Colonic mucosa (tissue), 4 donors: ENCODE measurements at regions not wholly inside any gene's neighbourhood (a gene's known extent, or its start where the extent isn't known, plus 50 kb on each side); places are given as distances from the start of the nearest gene placed in this dataset.

ENCODE experiments used
- DNase-seq: peaks from one replicate; pipeline ENCODE4 v3.0.0-alpha.2; 2020
- H3K27ac ChIP-seq: fragments of 200-600 bp; one replicate; pipeline ENCODE4 v1.8.0; 2021
- H3K27me3 ChIP-seq: fragments of 200-600 bp; one replicate; pipeline ENCODE4 v1.8.0; 2021
- H3K36me3 ChIP-seq: fragments of 200-600 bp; one replicate; pipeline ENCODE4 v1.8.0; 2021
- H3K4me1 ChIP-seq: fragments of 200-600 bp; one replicate; pipeline ENCODE4 v1.8.0; 2021; ENCODE audit warnings: mild to moderate bottlenecking
- H3K4me3 ChIP-seq: fragments of 200-600 bp; one replicate; pipeline ENCODE4 v1.8.0; 2021
- H3K9ac ChIP-seq, 2 donors: one replicate each; pipeline ENCODE4 v1.7.0; 2013; ENCODE audit warnings: control low read depth in 2 of 2, low read depth in 2 of 2, low read length in 2 of 2
- H3K9me3 ChIP-seq: fragments of 200-600 bp; one replicate; pipeline ENCODE4 v1.8.0; 2021
- CTCF ChIP-seq: fragments of 200-600 bp; IDR thresholded peaks from one replicate; pipeline ENCODE4 v1.8.0; 2022; ENCODE audit warnings: antibody characterized with exemption, mild to moderate bottlenecking
- intact Hi-C: fragments of 100-400 bp; cut with DNase I; formaldehyde crosslinking; loops from one replicate; pipeline ENCODE4 v1.14.1; 2022
- donor health status: healthy.
- donor health status: DM: no; HTN: no; CAD: no.
- donor health status: DM: no; HTN: no; CAD: no.

- no peak for TF ChIP-seq CTCF
- H3K4me3 ChIP-seq, result no peak overlapping the region
- intact Hi-C loops, result loop anchor here (10.0 kb wide), 1 partner anchor 296 kb away; no protein-coding TSS in a partner anchor
- no peak overlapping the region for H3K9ac ChIP-seq
- H3K9me3 ChIP-seq, result no peaks in the 10 kb centered on the region
- no peak overlapping the region for H3K27ac ChIP-seq
- no peak for DNase-seq
- H3K4me1 ChIP-seq, result no peaks in the 10 kb centered on the region
- H3K36me3 ChIP-seq, result no peaks in the 10 kb centered on the region
- no peaks in the 10 kb centered on the region for H3K27me3 ChIP-seq
Observed at GRCh38 chr2:142688856-142689605, 188.4 kb upstream of the KYNU start.

- intact Hi-C loops, result loop anchor here (10.0 kb wide), 1 partner anchor 297 kb away; no protein-coding TSS in a partner anchor
- no peaks in the 10 kb centered on the region for H3K4me1 ChIP-seq
- DNase-seq, result no peak
- H3K27ac ChIP-seq, result no peak overlapping the region
- H3K4me3 ChIP-seq, result no peak overlapping the region
- H3K9me3 ChIP-seq, result no peaks in the 10 kb centered on the region
- no peaks in the 10 kb centered on the region for H3K36me3 ChIP-seq
- H3K9ac ChIP-seq, result no peak overlapping the region
- TF ChIP-seq CTCF, result no peak
- H3K27me3 ChIP-seq, result no peaks in the 10 kb centered on the region
Observed at GRCh38 chr2:142687509-142687908, 190.0 kb upstream of the KYNU start.

GRCh38 chr2:142687075-142687474, 190.4 kb upstream of the KYNU start:
- no peak overlapping the region for H3K27ac ChIP-seq
- TF ChIP-seq CTCF, result no peak
- H3K9ac ChIP-seq, result no peak overlapping the region
- no peaks in the 10 kb centered on the region for H3K9me3 ChIP-seq
- intact Hi-C loops, result loop anchor here (10.0 kb wide), 1 partner anchor 298 kb away; no protein-coding TSS in a partner anchor
- no peak for DNase-seq
- H3K4me1 ChIP-seq, result no peaks in the 10 kb centered on the region
- H3K36me3 ChIP-seq, result no peaks in the 10 kb centered on the region
- no peak overlapping the region for H3K4me3 ChIP-seq
- H3K27me3 ChIP-seq, result no peaks in the 10 kb centered on the region

GRCh38 chr2:142684667-142685066, 192.8 kb upstream of the KYNU start:
- no peaks in the 10 kb centered on the region for H3K9me3 ChIP-seq
- H3K9ac ChIP-seq, result no peak overlapping the region
- H3K4me3 ChIP-seq, result no peak overlapping the region
- no peak for DNase-seq
- H3K36me3 ChIP-seq, result no peaks in the 10 kb centered on the region
- intact Hi-C loops, result loop anchor here (10.0 kb wide), 1 partner anchor 300 kb away; no protein-coding TSS in a partner anchor
- no peak overlapping the region for H3K27ac ChIP-seq
- H3K4me1 ChIP-seq, result no peaks in the 10 kb centered on the region
- TF ChIP-seq CTCF, result no peak
- H3K27me3 ChIP-seq, result no peaks in the 10 kb centered on the region

GRCh38 chr2:142682528-142682927, 194.9 kb upstream of the KYNU start:
- Histone ChIP-seq H3K4me3 (no peak overlapping the region), H3K9me3 (no peaks in the 10 kb centered on the region), H3K36me3 (no peaks in the 10 kb centered on the region), H3K27me3 (no peaks in the 10 kb centered on the region), H3K4me1 (no peaks in the 10 kb centered on the region), H3K27ac (no peak overlapping the region), H3K9ac (no peak overlapping the region)
- no peak for DNase-seq
- no peak for TF ChIP-seq CTCF
- intact Hi-C loops, result loop anchor here (10.0 kb wide), 1 partner anchor 302 kb away; no protein-coding TSS in a partner anchor
